DOHH2 (cell line): ENCODE measurements at regions not wholly inside any gene's neighbourhood (a gene's known extent, or its start where the extent isn't known, plus 50 kb on each side); places are given as distances from the start of the nearest gene placed in this dataset.

ENCODE experiments used
- H3F3A ChIP-seq: fragments of 200-600 bp; sonication (generic), shearing (Covaris generic); 2 replicates; pipeline ENCODE4 v1.6.0; 2016; ENCODE audit warnings: antibody characterized with exemption, mild to moderate bottlenecking; ENCODE audit not compliant: control insufficient read depth, insufficient read depth
- H3K27ac ChIP-seq: fragments of 200-600 bp; sonication (generic); 2 replicates; pipeline ENCODE4 v1.5.1; 2014; ENCODE audit warnings: low read depth, mild to moderate bottlenecking, low read length, moderate library complexity
- H3K27me3 ChIP-seq: fragments of 200-600 bp; sonication (generic); 2 replicates; pipeline ENCODE4 v1.6.1; 2014; ENCODE audit warnings: mild to moderate bottlenecking, low read length, mixed read lengths; ENCODE audit not compliant: control insufficient read depth
- H3K36me3 ChIP-seq: fragments of 200-600 bp; sonication (generic); 2 replicates; pipeline ENCODE4 v1.6.1; 2014; ENCODE audit warnings: mild to moderate bottlenecking, low read length, moderate library complexity, mixed read lengths; ENCODE audit not compliant: control insufficient read depth
- H3K4me1 ChIP-seq: fragments of 200-600 bp; sonication (generic); 2 replicates; pipeline ENCODE4 v1.6.1; 2014; ENCODE audit warnings: mild to moderate bottlenecking, low read length, mixed read lengths; ENCODE audit not compliant: control insufficient read depth
- H3K4me2 ChIP-seq: fragments of 200-600 bp; sonication (generic); 2 replicates; pipeline ENCODE4 v1.6.0; 2014; ENCODE audit warnings: mild to moderate bottlenecking, low read length, moderate library complexity
- H3K4me3 ChIP-seq: fragments of 200-600 bp; sonication (generic); 2 replicates; pipeline ENCODE4 v1.5.1; 2014; ENCODE audit warnings: mild to moderate bottlenecking, low read length, mixed read lengths
- H3K79me2 ChIP-seq: fragments of 200-600 bp; sonication (generic); 2 replicates; pipeline ENCODE4 v1.6.1; 2014; ENCODE audit warnings: mild to moderate bottlenecking, low read length, mixed read lengths; ENCODE audit not compliant: control insufficient read depth
- H3K9me2 ChIP-seq: fragments of 200-600 bp; sonication (generic); replicated peaks from 2 replicates; pipeline ENCODE4 v1.6.1; 2014; ENCODE audit warnings: mild to moderate bottlenecking, low read length, mixed read lengths; ENCODE audit not compliant: control insufficient read depth
- H3K9me3 ChIP-seq: fragments of 200-600 bp; sonication (generic); 2 replicates; pipeline ENCODE4 v1.6.1; 2014; ENCODE audit warnings: antibody characterized with exemption, low read length, mixed read lengths; ENCODE audit not compliant: control insufficient read depth, insufficient read depth
- H4K20me1 ChIP-seq: fragments of 200-600 bp; sonication (generic); 2 replicates; pipeline ENCODE4 v1.6.0; 2014; ENCODE audit warnings: low read depth, mild to moderate bottlenecking, antibody characterized with exemption, low read length, moderate library complexity; ENCODE audit not compliant: control insufficient read depth, insufficient read depth
- CTCF ChIP-seq: fragments of 200-600 bp; sonication (generic); IDR thresholded peaks from one replicate; pipeline ENCODE4 v1.5.1; 2014; ENCODE audit warnings: antibody characterized with exemption, mild to moderate bottlenecking, low read depth, low read length; ENCODE audit not compliant: poor library complexity, severe bottlenecking
- EZH2phosphoT487 ChIP-seq: fragments of 200-600 bp; sonication (generic); IDR thresholded peaks from 2 replicates; pipeline ENCODE4 v1.6.1; 2017; ENCODE audit warnings: borderline replicate concordance, mild to moderate bottlenecking, antibody characterized with exemption, low read length, moderate library complexity, mixed read lengths

- no peaks in the 10 kb centered on the region for H3K27me3 ChIP-seq
- no peaks in the 10 kb centered on the region for H3K4me1 ChIP-seq
These were observed 281.4 kb downstream of the RSL24D1 start for GRCh38 chr15:54915380-54915779.

GRCh38 chr15:54884312-54884711, 312.4 kb downstream of the RSL24D1 start:
- Histone ChIP-seq H3K9me2 (no peaks in the 10 kb centered on the region; the same call in 1 of the 2 replicates), H3K27me3 (no peaks in the 10 kb centered on the region), H3K79me2 (no peaks in the 10 kb centered on the region), H3K4me1 (no peaks in the 10 kb centered on the region), H3F3A (no peaks in the 10 kb centered on the region), H3K4me3 (no peak overlapping the region), H3K9me3 (no peaks in the 10 kb centered on the region), H3K4me2 (no peak overlapping the region), H3K36me3 (no peaks in the 10 kb centered on the region), H4K20me1 (no peaks in the 10 kb centered on the region; the same call in 1 of the 2 replicates), H3K27ac (no peak overlapping the region)
- TF ChIP-seq CTCF (no peak), EZH2phosphoT487 (no peak)

More at GRCh38 chr15:54915380-54915779, 281.4 kb downstream of the RSL24D1 start:
- Histone ChIP-seq H3K79me2 (no peaks in the 10 kb centered on the region), H3K4me3 (no peak overlapping the region), H4K20me1 (no peaks in the 10 kb centered on the region), H3K4me2 (no peak overlapping the region), H3K9me2 (no peaks in the 10 kb centered on the region; the same call in 1 of the 2 replicates), H3K27ac (no peak overlapping the region), H3K9me3 (no peaks in the 10 kb centered on the region), H3F3A (no peaks in the 10 kb centered on the region), H3K36me3 (no peaks in the 10 kb centered on the region)
- TF ChIP-seq EZH2phosphoT487 (no peak), CTCF (no peak)

GRCh38 chr15:54859982-54860381, 336.8 kb downstream of the RSL24D1 start:
- H3K27me3 ChIP-seq: no peaks in the 10 kb centered on the region
- no peak overlapping the region for H3K4me3 ChIP-seq
- no peaks in the 10 kb centered on the region for H3K9me2 ChIP-seq
- TF ChIP-seq CTCF (no peak), EZH2phosphoT487 (no peak)
- H3K36me3 ChIP-seq: no peaks in the 10 kb centered on the region
- no peak overlapping the region for H3K4me2 ChIP-seq
- H3K27ac ChIP-seq: no peak overlapping the region
- H3K9me3 ChIP-seq: no peaks in the 10 kb centered on the region
- H3F3A ChIP-seq: no peaks in the 10 kb centered on the region
- H3K79me2 ChIP-seq: no peaks in the 10 kb centered on the region
- H3K4me1 ChIP-seq: no peaks in the 10 kb centered on the region
- H4K20me1 ChIP-seq: no peaks in the 10 kb centered on the region

GRCh38 chr15:54854667-54855066, 342.1 kb downstream of the RSL24D1 start:
- H3K79me2 ChIP-seq: no peaks in the 10 kb centered on the region
- no peak for TF ChIP-seq EZH2phosphoT487
- TF ChIP-seq CTCF: no peak

More at GRCh38 chr15:54854667-54855066, 342.1 kb downstream of the RSL24D1 start:
- H3K4me3 ChIP-seq: no peak overlapping the region
- H3K27ac ChIP-seq: no peak overlapping the region
- no peaks in the 10 kb centered on the region for H3K4me1 ChIP-seq
- H3K36me3 ChIP-seq: no peaks in the 10 kb centered on the region
- no peaks in the 10 kb centered on the region for H3F3A ChIP-seq
- H4K20me1 ChIP-seq: no peaks in the 10 kb centered on the region
- H3K9me2 ChIP-seq: no peaks in the 10 kb centered on the region
- H3K4me2 ChIP-seq: no peak overlapping the region
- no peaks in the 10 kb centered on the region for H3K27me3 ChIP-seq
- no peaks in the 10 kb centered on the region for H3K9me3 ChIP-seq
